ENCODE measurements at regions not wholly inside any gene's neighbourhood (a gene's known extent, or its start where the extent isn't known, plus 50 kb on each side); places are given as distances from the start of the nearest gene placed in this dataset.

DNA sequence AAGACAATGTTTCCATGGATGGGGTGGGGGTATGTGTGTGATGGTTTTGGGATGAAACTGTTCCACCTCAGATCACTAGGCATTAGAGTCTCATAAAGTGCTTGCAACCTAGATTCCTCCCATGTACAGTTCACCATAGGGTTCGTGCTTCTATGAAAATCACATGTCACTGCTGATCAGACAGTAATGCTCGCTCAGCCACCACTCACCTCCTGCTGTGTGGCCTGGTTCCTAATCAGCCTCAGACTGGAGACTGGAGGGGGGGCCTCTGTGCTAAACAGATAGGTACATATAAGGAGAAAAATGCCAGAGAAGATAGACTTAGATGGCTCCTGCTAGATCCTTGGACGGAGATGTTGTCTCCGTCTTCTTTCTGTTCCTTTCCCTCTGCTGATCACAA lies 1296.9 kb upstream of the SEL1L start:
- TF ChIP-seq POLR2AphosphoS5 (IDR thresholded peaks at IDR 0.05), result no peak
- TF ChIP-seq POLR2A (IDR thresholded peaks at IDR 0.05), result no peak

Data from transverse colon (tissue), 3 donors.